ENCODE measurements at regions not wholly inside any gene's neighbourhood (a gene's known extent, or its start where the extent isn't known, plus 50 kb on each side); places are given as distances from the start of the nearest gene placed in this dataset.
A peak's percentile ranks its signal among the peaks of the same experiment; 100 is the strongest.

DNA sequence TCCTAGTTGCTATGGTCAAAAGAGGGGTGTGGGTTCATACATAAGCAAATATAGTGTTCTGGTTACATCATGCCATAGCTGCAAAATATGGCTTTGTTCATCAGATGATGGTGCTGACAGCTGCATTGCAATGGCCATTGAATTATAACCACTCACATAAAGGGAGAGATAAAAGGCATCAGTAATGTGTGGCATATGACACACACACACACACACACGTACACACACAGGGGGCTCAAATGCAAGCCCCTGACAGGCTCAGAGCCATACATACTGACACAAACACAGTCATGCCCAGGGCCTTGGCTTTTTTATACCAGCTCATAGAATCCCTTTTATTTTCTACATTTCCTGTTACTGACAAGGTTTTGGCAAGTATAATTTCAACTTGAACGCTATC lies 698.9 kb downstream of the BCL11B start:
- no peak for DNase-seq (ENCODE audit: low spot score)

DNA sequence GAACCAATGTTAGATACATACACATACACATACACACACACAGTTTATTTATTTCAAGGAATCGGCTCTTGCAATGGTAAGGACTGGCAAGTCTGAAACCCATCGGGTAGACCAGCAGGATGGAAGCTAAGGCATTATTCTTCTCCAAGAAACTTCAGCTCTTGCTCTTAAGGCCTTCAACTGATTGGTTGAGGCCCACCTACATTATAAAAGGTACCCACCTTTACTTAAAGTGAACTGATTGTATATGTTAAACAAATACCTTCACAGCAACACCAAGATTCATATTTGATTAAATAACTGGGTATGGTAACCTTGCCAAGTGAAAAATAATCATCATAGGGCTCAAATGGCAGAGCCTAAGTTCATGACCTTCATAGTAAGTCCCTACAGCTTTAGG lies 695.5 kb downstream of the BCL11B start:
- DNase-seq (ENCODE audit: low spot score) = no peak

DNA sequence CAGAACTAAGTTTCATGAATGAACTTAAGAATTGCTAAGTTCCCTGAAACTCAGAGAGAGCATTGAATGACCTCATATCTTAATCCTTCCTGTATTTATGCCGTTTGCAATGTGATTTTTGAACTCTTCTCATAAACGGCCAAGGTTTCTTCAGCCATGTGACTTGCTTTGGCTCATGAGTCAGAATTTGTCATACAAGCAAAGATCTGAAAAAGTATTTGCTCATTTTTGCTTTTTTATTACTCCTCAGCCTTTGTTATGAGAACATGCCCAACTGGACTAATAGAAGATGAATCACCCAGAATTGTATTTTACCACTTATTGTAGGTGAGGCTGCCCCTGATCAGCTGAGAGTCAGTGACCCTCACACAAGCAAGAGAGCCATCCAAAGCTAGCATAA lies 693.8 kb downstream of the BCL11B start:
- DNase-seq (ENCODE audit: low spot score) = no peak

DNA sequence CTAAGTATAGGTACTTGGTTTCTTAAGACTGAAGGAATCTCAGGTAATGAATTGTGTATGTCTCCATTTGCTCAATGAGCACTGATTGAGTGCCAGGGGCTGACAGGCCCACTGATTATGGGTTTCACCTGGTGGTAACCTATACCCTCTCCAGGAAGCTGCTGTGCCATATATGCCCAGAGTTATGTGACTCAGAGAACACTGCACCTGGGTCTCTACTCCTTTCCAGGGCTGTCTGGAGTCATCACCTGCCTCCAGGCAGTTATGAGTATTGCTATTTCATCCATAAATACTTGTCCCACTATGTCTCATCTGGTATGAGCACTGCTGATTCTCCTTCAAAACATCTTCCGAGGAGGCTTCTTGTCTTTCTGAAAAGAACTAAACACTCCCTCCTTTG lies 692.9 kb downstream of the BCL11B start:
- no peak for DNase-seq (ENCODE audit: low spot score)

DNA sequence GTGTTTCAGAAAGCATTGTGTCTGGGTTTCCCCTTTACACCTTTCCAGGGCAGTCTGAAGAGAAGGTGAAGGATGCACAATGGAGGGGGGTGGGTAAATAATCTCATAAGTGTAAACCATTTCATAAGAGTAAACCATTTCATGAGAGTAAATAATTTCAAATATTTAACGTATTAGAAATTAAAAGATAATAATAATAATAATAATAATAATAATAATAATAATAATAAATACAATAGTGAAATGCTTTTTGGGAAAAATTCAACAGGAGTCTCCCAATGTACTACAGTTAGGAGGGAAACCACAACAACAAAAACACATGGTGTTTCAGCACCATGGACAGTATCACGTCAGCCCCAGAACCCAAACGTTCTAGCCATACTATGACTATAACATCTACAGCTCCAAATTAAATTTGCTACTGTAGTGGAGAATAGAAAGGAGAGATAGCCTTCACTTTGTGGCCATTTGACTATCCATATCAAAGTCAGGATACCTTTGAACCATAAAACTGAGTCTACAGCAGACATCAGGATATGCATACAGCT lies 691.8 kb downstream of the BCL11B start:
- DNase-seq (ENCODE audit: low spot score) = no peak

DNA sequence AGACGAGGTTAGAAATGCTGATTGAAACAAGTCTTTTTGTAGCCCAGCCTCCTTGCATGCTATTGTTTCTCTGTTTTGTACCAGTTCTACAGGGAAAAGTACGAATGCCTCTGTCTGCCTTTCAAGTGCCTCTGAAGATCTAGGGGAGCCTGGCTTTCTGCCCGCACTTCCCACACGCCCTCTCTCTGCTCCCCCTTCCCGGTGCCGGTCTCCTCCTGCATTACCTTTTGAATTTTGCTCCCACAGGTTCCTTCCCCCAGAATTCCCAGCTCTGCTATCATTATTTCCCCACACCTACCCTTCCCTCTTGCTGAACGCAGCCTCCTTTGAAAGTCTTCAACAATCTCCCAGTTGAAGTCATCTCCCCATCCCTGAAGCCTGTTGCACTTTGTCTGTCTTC lies 689.7 kb downstream of the BCL11B start:
- DNase-seq (ENCODE audit: low spot score) = no peak

DNA sequence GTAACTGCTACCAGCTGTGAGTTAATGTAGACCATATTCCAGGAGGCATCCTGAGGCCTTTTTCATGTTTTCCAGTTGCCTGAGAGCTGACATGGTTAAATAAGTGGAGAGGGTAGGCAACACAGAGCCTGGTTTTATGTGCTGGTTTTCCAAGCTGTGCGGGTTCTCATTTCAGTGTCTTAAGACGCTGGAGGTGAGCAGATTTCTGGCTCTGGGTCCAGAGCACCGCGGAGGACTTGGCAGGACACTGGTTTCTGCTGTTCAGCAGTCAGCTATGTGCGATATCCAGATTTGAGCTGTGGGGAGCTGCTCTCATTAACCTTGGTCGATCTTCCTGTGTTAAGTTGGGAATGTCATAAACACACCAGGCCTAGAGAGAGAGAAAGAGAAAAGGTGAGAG lies 680.8 kb downstream of the BCL11B start:
- DNase-seq (ENCODE audit: low spot score) = no peak

DNA sequence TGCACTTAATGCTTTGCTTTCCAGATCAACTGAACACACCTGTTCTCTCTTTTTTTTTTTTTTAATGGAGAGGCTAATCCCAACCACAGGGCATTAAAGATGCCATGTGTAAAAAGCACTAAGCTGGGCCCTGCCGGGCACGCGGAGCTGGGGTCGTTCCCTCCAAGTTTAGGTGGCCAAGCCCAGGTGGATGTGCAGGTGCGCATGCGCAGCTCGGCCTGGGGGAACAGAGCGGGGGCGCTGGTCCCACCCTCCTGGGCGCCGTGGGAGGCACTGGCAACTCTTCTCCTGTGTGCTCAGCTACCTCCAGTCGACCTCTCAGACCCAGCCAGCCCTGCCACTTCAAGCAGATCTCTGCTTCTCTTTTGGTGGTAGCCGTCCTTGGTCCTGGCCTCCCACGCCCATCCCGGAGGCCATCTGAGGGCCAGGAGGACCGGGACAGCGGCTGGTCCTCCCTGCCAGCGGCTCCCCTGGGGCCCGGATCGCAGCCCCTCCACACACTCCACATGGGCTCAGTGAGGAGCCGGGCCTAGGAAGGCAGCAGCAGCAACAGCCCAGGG lies 679.3 kb downstream of the BCL11B start:
- DNase-seq (ENCODE audit: low spot score) = no peak

DNA sequence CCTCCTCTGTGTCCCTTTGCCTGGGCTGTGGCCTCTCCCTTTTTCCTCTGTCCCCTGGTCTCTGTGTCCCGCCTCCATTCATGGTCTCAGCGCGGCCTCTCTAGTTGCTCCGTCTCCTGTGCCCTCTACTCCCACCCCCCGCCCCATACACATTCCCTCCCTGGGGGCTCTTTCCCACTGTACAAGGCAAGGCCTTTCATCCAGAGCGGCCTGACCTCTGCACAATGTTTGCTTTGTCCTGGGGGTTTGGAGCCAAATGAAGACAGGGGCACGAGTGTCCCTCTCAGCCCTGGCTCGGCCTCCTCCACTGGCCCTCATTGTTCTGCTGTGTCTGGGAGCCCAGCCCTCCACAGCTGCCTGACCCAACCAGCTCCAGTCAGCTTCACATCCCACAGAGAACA lies 678.6 kb downstream of the BCL11B start:
- DNase-seq (ENCODE audit: low spot score) = peak; percentile 97

DNA sequence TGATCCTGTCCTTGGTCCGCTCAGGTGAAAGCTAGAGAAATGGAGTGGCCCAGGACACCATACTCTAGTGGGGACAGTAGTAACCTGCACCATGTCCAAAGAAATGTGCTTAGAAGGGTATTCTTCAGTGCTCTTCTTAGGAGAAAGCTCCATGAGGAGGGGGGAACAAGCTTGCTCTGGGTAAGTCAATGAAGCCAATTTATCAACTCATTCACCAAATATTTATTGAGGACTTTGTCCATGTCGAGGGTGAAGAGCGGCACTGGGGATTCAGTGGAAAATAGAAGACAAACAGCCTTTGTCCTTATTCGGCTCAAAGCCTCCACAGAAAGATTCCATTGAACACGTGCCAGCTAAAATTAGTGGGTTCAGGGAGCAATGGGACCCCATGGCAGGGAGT lies 677.8 kb downstream of the BCL11B start:
- peak; percentile 11 for DNase-seq (ENCODE audit: low spot score)

DNA sequence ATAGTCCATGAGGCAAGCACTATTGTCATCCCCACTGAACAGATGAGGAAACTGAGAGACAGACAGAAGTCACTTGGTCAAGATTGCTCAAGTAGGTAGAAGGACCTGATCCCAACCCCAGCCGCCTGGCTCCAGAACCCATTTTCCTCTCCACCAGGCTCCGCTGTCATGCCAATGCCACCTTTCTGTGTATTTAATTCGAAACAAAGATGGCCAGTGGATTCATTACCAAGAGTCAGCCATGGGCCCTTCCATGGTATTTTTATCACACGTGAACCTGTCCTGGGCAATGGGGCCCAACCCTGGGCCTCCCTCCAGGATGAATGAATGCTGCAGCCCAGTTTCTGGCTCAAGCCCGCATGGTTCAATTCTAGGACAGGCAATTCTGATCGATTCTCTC lies 673.4 kb downstream of the BCL11B start:
- no peak for DNase-seq (ENCODE audit: low spot score)

DNA sequence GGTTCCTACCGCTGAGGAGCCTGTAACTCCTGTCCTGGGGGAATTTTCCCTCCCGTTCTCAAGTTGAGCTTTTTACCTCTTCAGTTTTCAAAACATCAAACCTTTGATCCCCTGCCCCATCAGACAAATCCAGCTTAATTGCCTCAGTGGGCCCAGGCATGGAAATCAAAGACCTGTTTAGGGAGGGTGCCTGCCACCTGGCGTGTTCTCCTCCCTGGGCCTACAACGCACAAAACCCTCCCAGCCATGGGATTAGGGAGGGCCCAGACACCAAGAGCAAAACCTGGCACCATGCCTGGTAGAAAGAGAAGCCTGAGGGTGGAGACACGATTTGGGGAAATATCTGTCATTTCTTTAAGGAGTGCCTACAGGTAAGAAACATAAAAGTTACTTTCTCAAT lies 672.9 kb downstream of the BCL11B start:
- no peak for DNase-seq (ENCODE audit: low spot score)

DNA sequence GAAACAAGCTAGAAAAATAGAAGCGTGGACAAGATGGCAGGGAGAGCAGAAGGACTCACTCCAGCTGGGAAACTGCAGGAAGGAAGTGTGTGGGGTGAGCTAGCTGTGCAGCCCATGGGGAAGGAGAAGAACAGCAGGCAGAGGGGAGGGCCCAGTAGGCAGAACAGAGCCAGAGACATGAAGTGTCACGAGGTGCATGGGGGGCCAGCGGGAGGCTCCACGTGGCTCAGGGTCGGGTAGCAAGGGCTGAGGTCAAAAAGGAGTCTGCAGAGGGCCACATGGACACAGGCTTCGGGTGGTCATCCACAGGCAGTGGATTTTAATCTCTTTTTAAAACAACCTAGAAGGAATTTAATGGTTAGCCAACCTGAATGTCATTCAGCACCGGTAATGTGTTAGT lies 669.0 kb downstream of the BCL11B start:
- DNase-seq (ENCODE audit: low spot score) = no peak

DNA sequence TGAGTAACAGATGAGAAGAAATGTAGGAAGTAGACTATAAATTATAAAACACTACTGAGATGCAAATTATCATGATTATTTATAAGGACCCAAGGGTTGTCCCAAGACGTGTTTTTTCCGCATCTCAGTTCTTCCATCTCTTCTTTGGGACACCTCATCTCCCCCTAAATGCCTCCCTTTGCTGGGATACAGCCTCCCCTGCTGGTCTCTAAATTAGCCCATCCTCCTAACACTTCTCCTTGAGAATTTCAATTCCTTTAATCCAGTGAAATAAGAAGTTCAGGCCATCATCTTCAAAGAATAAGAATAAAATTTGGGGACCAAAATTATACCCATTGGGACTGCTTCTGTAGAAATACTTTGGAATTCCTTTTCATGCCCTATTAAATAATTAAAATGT lies 667.0 kb downstream of the BCL11B start:
- no peak for DNase-seq (ENCODE audit: low spot score)

DNA sequence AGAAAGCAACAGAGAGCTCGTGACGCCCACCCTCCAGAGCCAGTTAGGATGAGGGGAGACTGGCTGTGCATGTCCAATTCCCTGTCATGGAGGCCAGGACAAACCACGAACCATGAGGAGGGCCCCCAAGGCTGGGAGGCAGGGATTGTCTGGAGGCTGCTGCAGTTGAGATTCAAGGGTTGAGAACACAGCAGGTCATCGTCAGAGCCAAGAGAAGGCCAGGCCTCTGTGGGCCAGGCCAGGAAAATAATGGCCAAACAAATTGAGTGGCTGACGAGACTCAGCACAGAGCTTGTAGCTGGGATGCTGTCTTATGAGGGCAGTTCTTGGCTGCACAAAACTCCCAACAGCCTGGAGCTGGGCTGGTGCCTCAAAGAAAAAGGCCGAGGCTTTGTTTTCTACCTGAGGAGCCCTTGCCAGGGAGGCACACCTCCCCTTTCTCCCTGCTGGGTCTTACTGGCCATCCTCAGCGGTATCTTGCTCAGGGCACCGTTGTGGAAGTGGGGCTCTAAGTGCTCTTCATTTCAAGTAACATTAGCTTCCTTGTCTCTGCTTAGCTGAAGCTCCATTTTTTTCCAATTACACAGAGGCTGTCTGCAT lies 665.9 kb downstream of the BCL11B start:
- DNase-seq (ENCODE audit: low spot score) = no peak

DNA sequence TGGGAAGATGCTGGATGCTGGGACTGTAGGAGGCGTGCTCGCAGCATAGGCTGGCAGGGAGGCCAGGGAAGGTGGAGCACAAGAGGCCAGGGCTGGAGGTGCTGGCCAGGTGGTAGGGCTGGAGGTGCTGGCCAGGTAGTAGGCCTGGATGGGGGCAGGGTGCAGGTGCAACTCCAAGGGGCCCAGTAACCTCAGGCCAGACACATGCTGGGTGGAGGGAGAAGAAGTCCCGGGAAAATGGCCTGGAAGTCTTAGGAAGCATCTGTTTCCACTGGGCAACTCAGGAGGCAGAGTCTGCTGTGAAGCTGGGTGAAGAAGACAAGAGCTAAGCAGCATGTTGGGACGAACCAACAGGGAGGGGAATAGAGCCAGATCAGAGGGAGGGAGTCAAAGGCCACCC lies 665.2 kb downstream of the BCL11B start:
- DNase-seq (ENCODE audit: low spot score) = no peak

DNA sequence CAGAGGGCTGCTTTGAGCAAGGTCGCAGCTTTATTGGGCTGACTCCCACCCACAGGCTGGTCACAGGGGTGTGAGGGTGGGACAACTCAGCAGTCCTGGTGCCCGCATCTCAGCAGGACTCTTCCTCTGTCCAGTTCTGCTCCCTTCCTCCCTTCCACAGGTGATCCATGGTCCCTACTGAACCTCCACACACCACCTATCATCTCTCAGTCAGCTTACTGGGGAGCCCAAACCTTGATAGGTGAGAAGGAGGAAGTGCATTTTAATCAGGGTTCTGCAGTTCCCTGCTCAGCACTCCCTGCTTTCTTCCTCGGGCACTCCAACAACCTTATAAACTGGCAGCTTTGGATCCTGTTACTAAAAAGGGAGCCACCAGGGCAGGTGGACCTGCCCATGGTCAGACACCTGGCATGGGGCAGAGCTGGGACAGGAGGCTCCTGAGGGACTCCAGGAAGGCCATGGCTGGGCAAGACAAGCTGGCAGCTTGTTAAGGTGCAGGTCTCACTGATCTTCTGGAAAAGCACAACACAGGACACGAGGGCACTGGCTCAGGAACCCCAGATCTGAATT lies 664.6 kb downstream of the BCL11B start:
- no peak for DNase-seq (ENCODE audit: low spot score)

DNA sequence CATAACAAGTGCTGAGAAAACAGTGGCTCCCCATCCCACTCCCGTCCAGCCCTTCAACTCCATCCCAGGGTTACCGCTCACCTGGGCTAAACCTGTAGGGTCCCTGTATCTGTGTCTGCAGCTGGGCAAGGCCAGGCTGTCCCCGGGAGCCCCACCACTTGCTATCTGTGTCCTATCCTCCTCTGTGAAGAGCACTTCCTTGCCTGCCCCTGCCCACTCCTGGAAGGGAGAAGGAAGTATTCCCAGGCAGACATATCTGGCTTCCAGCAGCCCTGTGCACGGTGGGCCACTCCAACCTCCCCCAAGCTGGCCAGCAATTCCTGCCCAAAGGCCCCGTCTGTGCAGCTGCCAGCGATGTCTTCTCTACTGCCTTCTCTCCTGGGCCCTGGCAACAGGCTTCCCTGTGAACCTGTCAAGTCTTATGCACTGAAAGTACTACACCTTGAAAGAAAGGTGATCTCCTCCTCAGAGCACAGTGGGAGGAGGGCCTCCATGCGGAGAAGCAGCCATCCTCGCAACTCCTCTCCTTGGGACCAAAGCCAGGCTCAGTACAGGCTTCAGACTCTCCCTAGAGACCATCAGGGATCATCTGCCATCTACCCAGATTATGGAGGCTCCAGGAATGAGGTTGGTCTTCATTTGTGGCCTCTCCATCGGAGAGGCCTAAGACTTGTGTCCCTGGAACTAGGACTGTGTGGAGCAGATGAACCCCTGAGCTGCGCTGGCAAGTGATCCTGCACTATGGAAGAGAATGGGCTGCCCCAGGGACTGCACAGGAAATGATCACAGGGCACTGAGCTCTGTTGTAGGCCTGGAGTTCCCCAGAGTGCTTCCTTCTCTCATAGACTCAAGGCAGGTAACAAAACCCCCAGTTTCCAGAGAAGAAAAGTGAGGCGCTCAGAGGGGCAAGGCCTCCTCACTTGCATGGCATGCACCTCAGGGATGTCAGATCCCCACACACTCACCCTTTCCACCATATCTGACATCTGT lies 663.6 kb downstream of the BCL11B start:
- no peak for DNase-seq (ENCODE audit: low spot score)

DNA sequence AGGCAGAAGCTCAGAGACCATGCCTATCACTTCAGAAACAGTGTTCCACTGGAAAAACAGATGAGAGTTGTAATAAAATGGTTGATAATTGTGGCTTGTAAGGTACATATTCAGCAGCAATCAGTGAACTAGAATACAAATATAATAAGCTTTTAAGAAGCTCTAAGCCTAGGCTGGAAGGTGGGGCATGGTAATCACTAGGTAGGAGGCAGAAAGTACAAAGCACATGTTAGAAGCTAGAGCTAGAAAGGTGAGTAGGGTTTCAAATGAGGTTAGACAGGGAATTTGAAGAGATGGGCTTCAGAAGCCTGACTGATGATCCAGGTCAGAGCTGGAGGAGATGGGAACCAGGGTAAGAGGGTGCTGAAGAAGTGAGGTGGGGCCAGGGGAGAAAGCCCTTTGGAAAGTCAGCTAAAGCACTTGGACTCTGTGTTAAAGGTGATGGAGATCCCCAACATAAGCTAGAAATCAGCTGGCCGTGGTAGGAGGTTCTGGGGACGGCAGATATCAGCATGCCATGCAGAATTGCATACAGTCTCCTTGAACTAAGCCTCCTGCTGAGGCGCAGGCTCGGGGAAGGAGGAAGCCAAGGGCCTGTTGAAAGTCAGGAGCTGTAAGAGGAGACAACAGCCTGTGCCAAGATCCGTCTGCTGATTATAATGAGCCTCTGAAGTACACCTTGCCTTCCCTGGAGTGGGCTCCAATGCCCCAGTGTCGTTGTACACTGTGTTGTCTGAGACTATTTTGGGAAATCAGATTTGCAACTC lies 659.4 kb downstream of the BCL11B start:
- DNase-seq (ENCODE audit: low spot score) = no peak

DNA sequence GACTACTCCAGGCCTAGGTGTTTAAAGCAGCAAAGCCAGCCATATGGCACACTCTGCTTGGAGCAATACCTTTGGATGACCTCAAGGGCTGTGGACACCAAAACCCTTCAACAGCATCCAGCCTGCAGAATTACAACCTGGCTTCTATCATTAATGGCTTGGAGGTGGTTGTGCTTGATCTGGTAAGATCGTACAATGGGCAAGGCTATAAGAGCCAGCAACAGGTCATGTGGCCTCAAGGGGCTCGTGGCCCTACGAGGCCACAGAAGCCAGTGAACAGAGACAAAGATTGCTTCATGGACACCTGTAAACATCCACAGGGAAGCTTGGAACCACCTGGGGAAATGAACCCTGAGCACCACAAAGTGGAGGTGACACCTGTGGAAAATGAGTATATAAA lies 657.3 kb downstream of the BCL11B start:
- DNase-seq (ENCODE audit: low spot score) = no peak

DNA sequence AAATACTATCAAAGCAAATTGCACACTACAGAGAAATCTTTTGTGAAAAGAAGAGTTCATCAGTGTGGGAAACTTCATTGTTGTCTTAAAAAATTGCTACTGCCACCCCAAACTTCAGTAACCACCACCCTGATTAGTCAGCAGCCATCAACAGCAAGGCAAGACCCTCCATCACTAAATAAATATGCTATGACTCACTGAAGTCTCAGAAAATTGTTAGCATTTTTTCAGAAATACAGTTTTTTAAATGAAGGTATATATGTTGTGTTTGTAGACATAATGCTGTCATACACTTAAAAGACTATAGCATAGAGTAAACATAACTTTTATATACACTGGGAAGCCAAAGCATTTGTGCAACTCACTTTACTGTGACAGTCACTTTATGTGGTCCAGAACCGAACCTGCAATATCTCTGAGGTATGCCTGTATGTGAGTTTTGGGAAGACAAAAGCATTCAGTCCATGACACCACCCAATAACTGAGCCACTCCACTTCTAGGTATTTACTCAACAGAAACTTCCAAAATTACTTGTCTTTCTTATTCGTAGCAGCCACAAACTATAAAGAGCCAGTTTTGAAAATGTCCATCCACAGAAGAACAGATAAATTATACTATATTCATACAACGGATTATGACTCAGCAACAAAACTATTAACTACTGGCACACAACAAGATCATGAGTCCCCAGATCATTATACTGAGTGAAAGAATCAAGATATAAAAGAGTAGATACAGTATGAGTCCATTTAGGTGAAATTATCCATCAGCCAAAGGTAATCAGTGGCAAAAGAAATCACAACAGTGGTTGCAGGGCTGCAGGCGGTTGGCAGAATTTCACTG lies 649.6 kb downstream of the BCL11B start:
- no peak for DNase-seq (ENCODE audit: low spot score)
